NOMO-1 (cell line): ENCODE measurements at regions not wholly inside any gene's neighbourhood (a gene's known extent, or its start where the extent isn't known, plus 50 kb on each side); places are given as distances from the start of the nearest gene placed in this dataset.
"Not testable (repeated sequence)": the region's sequence is repeated elsewhere in the genome, so short reads cannot be mapped to it uniquely, and the experiment has no call there.

Experiments used
- DNase-seq, 2 experiments: peaks; one replicate each; lab custom pipeline; 2025; ENCODE audit not compliant: unreplicated experiment in 2 of 2; lab: John Stamatoyannopoulos, UW

GRCh38 chr3:103134023-103134724 is 699.4 kb downstream of the ZPLD1 start:
- DNase-seq: no peak

DNA sequence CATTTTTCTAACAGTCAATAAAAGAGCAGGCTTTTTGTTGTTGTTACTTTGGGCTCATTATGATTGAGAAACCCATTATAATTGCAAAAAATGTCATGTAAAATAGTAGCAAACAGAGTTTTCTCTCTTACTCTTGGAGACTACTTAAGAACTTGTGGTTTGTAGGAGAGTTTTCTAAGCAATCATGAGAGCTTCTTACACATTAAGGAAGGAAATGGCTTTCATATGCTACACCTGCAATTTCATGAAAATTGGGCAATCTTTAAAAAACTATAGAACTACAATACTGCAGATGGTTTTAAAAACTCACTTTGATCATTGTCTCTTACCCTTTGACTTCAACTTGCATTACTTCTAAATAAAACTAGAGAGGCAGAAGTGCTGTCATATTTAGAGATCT is 701.8 kb downstream of the ZPLD1 start:
- no peak for DNase-seq

DNA sequence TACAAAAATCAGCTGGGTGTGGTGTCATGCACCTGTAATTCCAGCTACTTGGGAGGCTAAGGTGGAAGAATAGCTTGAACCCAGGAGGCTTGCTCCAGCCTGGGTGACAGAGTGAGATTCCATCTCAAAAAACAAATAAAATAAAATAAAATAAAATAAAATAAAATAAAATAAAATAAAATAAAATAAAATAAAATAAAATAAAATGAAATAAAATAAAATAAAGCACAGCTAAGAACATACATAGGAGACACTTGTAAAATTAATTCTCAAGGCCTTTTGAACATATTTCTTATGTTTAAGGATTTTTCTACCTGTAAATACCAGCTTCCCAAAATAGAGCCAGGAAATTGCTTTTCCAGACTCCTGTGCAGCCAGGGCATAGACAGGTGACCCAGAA is 703.0 kb downstream of the ZPLD1 start:
- no peak for DNase-seq

DNA sequence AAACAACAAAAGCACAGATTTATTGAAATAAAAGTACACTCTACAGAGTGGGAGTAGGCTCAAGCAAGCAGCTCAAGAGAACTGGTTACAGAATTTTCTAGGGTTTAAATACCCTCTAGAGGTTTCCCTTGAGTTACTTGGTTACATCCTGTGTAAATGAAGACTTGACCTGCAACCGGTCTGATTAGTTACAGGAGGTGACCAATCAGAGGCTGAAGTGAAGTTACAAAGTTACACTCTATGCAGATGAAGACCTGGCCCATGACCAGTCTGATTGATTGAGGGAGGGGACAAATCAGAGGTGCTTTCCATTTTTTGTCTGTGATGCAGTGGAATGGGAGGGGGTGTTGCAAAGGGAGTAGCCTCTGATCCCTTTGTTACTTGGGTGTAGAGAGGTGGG is 723.4 kb downstream of the ZPLD1 start:
- no peak for DNase-seq

DNA sequence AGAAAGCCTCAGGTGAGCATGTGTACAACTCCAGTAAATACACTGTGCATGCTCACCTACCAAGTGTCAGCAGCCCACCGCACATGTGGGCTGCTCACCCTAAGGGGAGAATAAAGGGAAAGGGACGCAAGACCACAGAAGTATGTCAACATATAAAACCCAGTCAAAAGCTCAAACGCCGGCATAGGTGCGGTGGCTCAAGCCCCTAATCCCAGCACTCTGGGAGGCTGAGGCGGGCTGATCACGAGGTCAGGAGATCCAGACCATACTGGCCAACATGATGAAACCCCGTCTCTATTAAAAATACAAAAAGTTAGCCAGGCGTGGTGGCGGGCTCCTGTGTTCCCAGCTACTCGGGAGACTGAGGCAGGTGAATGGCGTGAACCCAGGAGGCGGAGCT is 732.1 kb downstream of the ZPLD1 start:
- no peak for DNase-seq

- no peak for DNase-seq
Measured at GRCh38 chr3:103167850-103168249, 733.0 kb downstream of the ZPLD1 start.

DNA sequence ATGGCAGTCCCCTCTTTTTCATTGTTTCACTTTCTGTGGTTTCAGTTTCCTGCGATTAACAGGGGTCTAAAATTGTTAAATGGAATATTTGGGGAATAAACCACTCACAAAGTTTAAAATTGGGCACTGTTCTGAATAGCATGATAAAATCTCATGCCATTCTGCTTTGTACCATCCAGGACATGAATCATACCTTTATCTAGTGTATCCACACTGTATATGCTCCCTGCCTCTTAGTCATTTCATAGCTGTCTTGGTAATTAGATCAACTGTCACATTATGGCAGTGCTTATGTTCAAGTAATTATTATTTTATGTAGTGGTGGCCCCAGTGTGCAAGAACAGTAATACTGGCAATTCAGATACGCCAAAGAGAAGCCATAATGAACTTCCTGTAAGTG is 734.5 kb downstream of the ZPLD1 start:
- no peak for DNase-seq

DNA sequence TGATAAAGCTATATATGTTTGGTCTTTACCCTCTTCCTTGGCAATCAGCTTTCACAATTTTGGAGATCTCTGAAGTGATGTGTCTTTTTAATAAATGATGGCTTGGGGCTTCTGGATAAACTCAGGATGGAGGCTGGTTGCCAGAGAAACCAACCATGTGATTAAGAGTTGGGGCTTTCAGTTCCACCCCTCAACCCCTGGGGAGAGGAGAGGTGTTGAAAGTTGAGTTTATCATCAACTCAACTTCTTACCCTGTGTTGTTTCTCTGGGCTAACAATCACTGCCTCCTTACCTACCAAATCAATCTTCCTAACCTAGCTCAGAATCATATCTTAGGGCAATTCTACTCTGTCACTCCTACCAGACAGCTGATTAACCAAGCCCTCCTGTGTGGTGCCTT is 735.8 kb downstream of the ZPLD1 start:
- no peak for DNase-seq

GRCh38 chr3:103173940-103174339 is 739.1 kb downstream of the ZPLD1 start:
- DNase-seq: no peak

GRCh38 chr3:103181160-103181559 is 746.3 kb downstream of the ZPLD1 start:
- DNase-seq: no peak

DNA sequence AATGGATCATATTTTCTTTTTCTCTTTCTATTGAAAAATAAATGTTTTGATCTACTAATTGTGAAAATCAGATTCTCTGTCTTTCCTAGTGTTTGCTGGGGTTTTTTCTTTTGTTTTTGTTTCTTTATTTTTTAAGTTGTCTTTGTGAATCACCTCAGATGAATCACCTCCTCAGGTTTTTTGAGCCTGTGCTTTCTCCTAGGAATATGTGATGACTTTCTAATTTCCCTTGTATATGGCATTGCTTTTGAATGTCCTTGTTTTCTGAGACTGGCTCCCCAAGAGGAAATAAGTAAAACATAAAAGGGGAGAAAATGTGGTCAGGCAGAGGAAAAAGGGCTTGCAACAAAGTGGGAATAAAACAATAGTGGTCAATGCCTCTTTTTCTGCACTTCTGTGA is 750.0 kb downstream of the ZPLD1 start:
- DNase-seq: no peak

DNA sequence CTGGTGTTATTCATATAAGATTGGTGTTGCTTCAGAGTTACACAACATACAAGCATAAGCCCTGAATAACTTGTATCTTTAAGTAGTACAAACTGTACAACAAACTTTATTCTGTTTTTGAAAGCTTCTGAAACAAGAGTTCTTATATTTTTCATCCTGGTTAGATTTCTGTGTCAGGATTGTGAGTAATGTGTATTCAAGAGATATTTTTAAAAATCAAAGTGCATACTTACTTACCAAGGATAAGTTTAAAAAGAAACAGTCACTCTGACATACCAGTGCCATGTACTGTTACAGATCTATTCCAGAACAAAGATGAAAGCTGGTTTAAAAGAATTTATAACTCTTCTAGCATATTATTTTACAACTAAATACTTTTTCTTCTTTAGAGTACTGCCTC is 755.1 kb downstream of the ZPLD1 start:
- DNase-seq: no peak

DNA sequence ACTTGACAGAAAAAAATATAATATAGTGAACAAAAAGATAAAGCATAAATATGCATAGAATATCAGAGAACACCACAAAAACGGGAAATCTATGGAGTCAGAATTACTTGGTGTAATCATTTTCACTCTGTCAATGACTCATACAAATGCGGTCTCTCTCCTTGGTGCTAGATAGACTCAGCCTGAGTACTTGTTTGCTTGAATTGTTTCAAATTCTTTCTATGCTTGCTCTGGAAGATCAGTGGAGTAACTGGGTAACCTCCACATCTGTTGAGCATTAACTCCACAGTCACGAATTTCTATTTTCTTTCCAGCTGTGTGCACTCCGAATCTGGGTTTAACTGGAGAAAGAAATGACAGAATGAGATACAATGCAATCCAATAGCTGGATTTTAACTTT is 760.4 kb downstream of the ZPLD1 start:
- no peak for DNase-seq

- no peak for DNase-seq
Measured at GRCh38 chr3:103203441-103203840, 768.6 kb downstream of the ZPLD1 start.

DNA sequence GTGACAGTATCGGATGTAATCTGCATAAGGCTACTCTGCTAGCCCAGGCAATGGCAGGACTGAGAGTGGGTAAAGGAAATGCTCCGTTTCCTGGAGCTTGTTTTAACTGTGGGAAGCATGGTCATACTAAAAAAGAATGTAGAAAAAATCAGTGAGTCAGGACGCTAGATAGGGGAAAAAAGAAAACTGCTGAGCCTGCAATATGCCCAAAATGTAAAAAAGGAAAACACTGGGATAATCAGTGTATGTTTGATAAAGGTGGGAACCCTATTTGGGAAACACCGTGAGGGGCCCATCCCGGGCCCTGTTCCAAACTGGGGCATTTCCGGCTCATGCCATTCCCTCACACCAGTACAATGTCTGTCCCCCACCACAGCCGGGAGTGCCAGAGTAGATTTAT is 775.8 kb downstream of the ZPLD1 start:
- no peak for DNase-seq

DNA sequence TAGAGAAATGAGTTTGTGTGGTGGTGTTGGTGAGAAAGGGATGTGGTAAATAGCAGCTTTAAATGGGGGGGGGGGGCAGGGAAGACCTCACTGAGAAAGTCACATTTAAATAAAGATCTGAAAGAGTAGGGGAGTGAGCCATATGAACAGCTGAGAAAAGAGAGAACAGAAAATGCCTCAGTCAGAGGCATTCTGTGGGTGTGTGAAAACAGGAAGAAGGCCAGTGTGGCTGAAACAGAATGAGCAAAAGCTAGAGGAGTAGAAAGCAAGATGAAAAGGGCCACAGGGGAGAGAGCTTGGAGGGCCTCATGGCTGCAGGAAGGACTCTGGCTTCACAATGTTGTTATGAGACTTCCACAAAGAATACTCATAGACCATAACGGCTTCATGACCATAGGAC is 783.3 kb downstream of the ZPLD1 start:
- DNase-seq: no peak

DNA sequence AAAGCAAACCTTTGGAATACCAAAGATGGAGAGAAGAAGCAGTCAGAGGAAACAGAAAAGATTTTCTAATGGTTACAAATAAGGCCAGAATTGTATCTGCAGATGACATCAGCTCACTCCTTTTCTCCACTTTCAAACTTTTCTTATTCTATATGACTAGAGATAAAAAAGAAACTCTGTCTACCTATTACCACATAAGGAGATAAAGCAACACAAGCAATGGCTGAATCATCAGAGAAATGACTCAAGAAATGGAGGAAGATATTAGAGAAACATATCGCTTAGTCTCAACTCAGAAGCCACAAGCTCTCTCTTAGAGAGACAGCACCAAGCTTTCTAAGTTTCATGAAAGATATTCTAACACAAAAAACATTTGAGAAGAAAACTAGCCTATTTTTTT is 784.0 kb downstream of the ZPLD1 start:
- DNase-seq: no peak

DNA sequence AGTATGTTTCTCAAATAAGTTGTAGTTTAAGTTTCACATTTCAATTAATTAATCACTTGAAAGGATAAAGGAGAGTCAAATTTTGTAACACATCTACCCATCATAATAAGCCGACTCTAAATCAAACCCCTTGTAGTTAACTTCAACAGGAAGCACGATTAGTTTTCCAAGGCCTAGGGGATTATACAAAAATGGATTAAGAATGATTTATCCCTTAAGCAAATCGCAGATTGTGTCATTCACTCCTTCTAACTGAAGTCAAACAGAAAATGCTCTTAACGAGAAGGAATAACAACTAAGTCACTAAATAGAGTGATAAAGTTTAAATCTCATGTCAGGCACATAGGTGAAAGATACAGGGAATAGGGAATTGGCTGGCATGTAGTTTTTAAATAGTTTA is 792.8 kb downstream of the ZPLD1 start:
- DNase-seq: no peak

- DNase-seq: no peak
Measured at GRCh38 chr3:103247459-103247858, 812.6 kb downstream of the ZPLD1 start.

DNA sequence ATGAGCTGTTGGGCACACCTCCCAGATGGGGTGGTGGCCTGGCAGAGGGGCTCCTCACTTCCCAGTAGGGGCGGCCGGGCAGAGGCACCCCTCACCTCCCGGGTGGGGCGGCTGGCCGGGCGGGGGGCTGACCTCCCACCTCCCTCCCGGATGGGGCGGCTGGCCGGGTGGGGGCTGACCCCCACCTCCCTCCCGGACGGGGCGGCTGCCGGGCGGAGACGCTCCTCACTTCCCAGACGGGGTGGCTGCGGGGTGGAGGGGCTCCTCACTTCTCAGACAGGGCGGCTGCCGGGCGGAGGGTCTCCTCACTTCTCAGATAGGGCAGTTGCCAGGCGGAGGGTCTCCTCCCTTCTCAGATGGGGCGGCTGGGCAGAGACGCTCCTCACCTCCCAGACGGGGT is 820.0 kb downstream of the ZPLD1 start:
- DNase-seq: not testable (repeated sequence)

GRCh38 chr3:103269287-103269686 is 834.5 kb downstream of the ZPLD1 start:
- no peak for DNase-seq

- DNase-seq: no peak
Measured at GRCh38 chr3:103271575-103271974, 836.8 kb downstream of the ZPLD1 start.

GRCh38 chr3:103295974-103296570 is 861.3 kb downstream of the ZPLD1 start:
- DNase-seq: no peak
